Endodermal cell (in vitro differentiated cells): ENCODE measurements at regions not wholly inside any gene's neighbourhood (a gene's known extent, or its start where the extent isn't known, plus 50 kb on each side); places are given as distances from the start of the nearest gene placed in this dataset.

Source experiments
- DNase-seq: peaks from one replicate; pipeline ENCODE4 v3.0.0-alpha.2; 2017
- H3K27ac ChIP-seq: 2 replicates; pipeline ENCODE4 v1.5.1; 2013; ENCODE audit warnings: mild to moderate bottlenecking, low read depth, low read length, moderate library complexity
- H3K27me3 ChIP-seq: 2 replicates; pipeline ENCODE4 v1.6.1; 2013; ENCODE audit warnings: mild to moderate bottlenecking, low read length, moderate library complexity; ENCODE audit not compliant: insufficient read depth, control insufficient read depth, poor library complexity, severe bottlenecking
- H3K36me3 ChIP-seq: 2 replicates; pipeline ENCODE4 v1.7.0; 2013; ENCODE audit warnings: mild to moderate bottlenecking, low read length, moderate library complexity; ENCODE audit not compliant: control insufficient read depth, insufficient read depth
- H3K4me1 ChIP-seq: one replicate; pipeline ENCODE4 v1.7.0; 2013; ENCODE audit warnings: low read length; ENCODE audit not compliant: control insufficient read depth, insufficient read depth
- H3K4me3 ChIP-seq: 2 replicates; pipeline ENCODE4 v1.5.1; 2013; ENCODE audit warnings: mild to moderate bottlenecking, low read length, moderate library complexity
- H3K9ac ChIP-seq: 2 replicates; pipeline ENCODE4 v1.6.1; 2013; ENCODE audit warnings: mild to moderate bottlenecking, low read length, moderate library complexity; ENCODE audit not compliant: poor library complexity, severe bottlenecking; ENCODE audit errors: extremely low read depth
- H3K9me3 ChIP-seq: 2 replicates; pipeline ENCODE4 v1.6.1; 2013; ENCODE audit warnings: mild to moderate bottlenecking, low read length, moderate library complexity; ENCODE audit not compliant: control insufficient read depth
- H3K27ac Mint-ChIP-seq: 2 replicates; pipeline ENCODE4 v1.8.0; 2020; ENCODE audit warnings: mixed read lengths
- H3K27me3 Mint-ChIP-seq: 2 replicates; pipeline ENCODE4 v1.8.0; 2021; ENCODE audit warnings: mild to moderate bottlenecking, mixed read lengths; ENCODE audit not compliant: insufficient read depth
- H3K36me3 Mint-ChIP-seq: 2 replicates; pipeline ENCODE4 v1.8.0; 2020; ENCODE audit warnings: low read depth, mixed read lengths
- H3K4me1 Mint-ChIP-seq: 2 replicates; pipeline ENCODE4 v1.8.0; 2020; ENCODE audit warnings: mixed read lengths
- H3K4me3 Mint-ChIP-seq: 2 replicates; pipeline ENCODE4 v1.8.0; 2020; ENCODE audit warnings: mild to moderate bottlenecking, moderate library complexity, mixed read lengths
- H3K9me3 Mint-ChIP-seq: 2 replicates; pipeline ENCODE4 v1.8.0; 2020; ENCODE audit warnings: mild to moderate bottlenecking, mixed read lengths
- CTCF ChIP-seq: fragments of 200-600 bp; sonication (generic); conservative IDR thresholded peaks from 2 replicates; pipeline ENCODE4 v1.5.0; 2021; ENCODE audit warnings: antibody characterized with exemption, mild to moderate bottlenecking
- WGBS, 2 experiments: methylation state at CpG; one replicate each; pipeline versions ENCODE4 v1.1.5 to v1.1.7; 2013; ENCODE audit warnings: missing lambda C conversion rate in 2 of 2, mixed read lengths in 1 of 2; ENCODE audit not compliant: insufficient coverage in 1 of 2, insufficient read length in 1 of 2; 5-methylcytosine and 5-hydroxymethylcytosine counted together

- Histone ChIP-seq H3K27me3 (peaks cover 10% of the 10 kb centered on the region), H3K9ac (no peak overlapping the region), H3K4me3 (no peak overlapping the region), H3K27ac (no peak overlapping the region), H3K9me3 (no peaks in the 10 kb centered on the region), H3K36me3 (no peaks in the 10 kb centered on the region), H3K4me1 (no peaks in the 10 kb centered on the region)
- Mint-ChIP-seq H3K4me3 (no peak overlapping the region), H3K27me3 (peaks cover 17% of the 10 kb centered on the region), H3K27ac (no peak overlapping the region), H3K9me3 (no peaks in the 10 kb centered on the region), H3K36me3 (no peaks in the 10 kb centered on the region), H3K4me1 (no peaks in the 10 kb centered on the region)
- WGBS, 2 experiments = 86 to 100% methylated on average over 3 to 6 of the region's 6 CpGs
- TF ChIP-seq CTCF = no peak
- peak; percentile 22 for DNase-seq
Observed at GRCh38 chr22:49228431-49229037, 599.1 kb downstream of the BRD1 start.

- Histone ChIP-seq H3K4me3 (no peak overlapping the region), H3K4me1 (no peaks in the 10 kb centered on the region), H3K9ac (no peak overlapping the region), H3K9me3 (no peaks in the 10 kb centered on the region), H3K36me3 (no peaks in the 10 kb centered on the region), H3K27ac (no peak overlapping the region), H3K27me3 (peaks cover 10% of the 10 kb centered on the region)
- WGBS, 2 experiments = 89 to 95% methylated on average over 4 to 6 of the region's 6 CpGs
- H3K27ac Mint-ChIP-seq = no peak overlapping the region
- H3K4me3 Mint-ChIP-seq = no peak overlapping the region
- peaks cover 6% of the 10 kb centered on the region for H3K4me1 Mint-ChIP-seq
- H3K27me3 Mint-ChIP-seq = peaks cover 17% of the 10 kb centered on the region
- no peaks in the 10 kb centered on the region for H3K9me3 Mint-ChIP-seq
- H3K36me3 Mint-ChIP-seq = no peaks in the 10 kb centered on the region
- no peak for DNase-seq
- no peak for TF ChIP-seq CTCF
Observed at GRCh38 chr22:49227670-49228069, 600.0 kb downstream of the BRD1 start.

- Histone ChIP-seq H3K9ac (no peak overlapping the region), H3K27me3 (peaks cover 10% of the 10 kb centered on the region), H3K4me3 (no peak overlapping the region), H3K36me3 (no peaks in the 10 kb centered on the region), H3K9me3 (no peaks in the 10 kb centered on the region), H3K4me1 (no peaks in the 10 kb centered on the region), H3K27ac (no peak overlapping the region)
- TF ChIP-seq CTCF = no peak
- Mint-ChIP-seq H3K27ac (no peak overlapping the region), H3K4me1 (peaks cover 15% of the 10 kb centered on the region), H3K4me3 (no peak overlapping the region), H3K36me3 (no peaks in the 10 kb centered on the region), H3K9me3 (no peaks in the 10 kb centered on the region), H3K27me3 (peaks cover 17% of the 10 kb centered on the region)
- DNase-seq = no peak
- 70 to 76% methylated on average over 6 of the region's 6 CpGs for WGBS, 2 experiments
Observed at GRCh38 chr22:49226096-49226495, 601.6 kb downstream of the BRD1 start.
